ENCODE measurements at regions not wholly inside any gene's neighbourhood (a gene's known extent, or its start where the extent isn't known, plus 50 kb on each side); places are given as distances from the start of the nearest gene placed in this dataset.

GRCh38 chr1:195345149-195345548, 1263.1 kb downstream of the KCNT2 start:
- Mint-ChIP-seq H3K4me3 (no peak overlapping the region), H3K36me3 (no peaks in the 10 kb centered on the region), H3K4me1 (no peaks in the 10 kb centered on the region), H3K27me3 (no peaks in the 10 kb centered on the region), H3K27ac (no peak overlapping the region), H3K9me3 (peaks cover 0 to 4% (median 2%) of the 10 kb centered on the region in 3 donors)

GRCh38 chr1:195337646-195338045, 1270.6 kb downstream of the KCNT2 start:
- H3K4me3 Mint-ChIP-seq = no peak overlapping the region
- H3K27me3 Mint-ChIP-seq = no peaks in the 10 kb centered on the region
- H3K36me3 Mint-ChIP-seq = no peaks in the 10 kb centered on the region
- peaks cover 1 to 6% (median 4%) of the 10 kb centered on the region in 3 donors for H3K9me3 Mint-ChIP-seq
- H3K4me1 Mint-ChIP-seq = no peaks in the 10 kb centered on the region
- H3K27ac Mint-ChIP-seq = no peak overlapping the region

- Mint-ChIP-seq H3K27ac (no peak overlapping the region), H3K4me3 (no peak overlapping the region), H3K4me1 (no peaks in the 10 kb centered on the region), H3K36me3 (no peaks in the 10 kb centered on the region), H3K9me3 (peaks cover 0 to 6% (median 1%) of the 10 kb centered on the region in 3 donors), H3K27me3 (no peaks in the 10 kb centered on the region)
These were observed 1271.4 kb downstream of the KCNT2 start for GRCh38 chr1:195336812-195337211.

GRCh38 chr1:195335541-195335940, 1272.7 kb downstream of the KCNT2 start:
- H3K4me1 Mint-ChIP-seq = no peaks in the 10 kb centered on the region
- peaks cover 0 to 6% (median 1%) of the 10 kb centered on the region in 3 donors for H3K9me3 Mint-ChIP-seq
- no peak overlapping the region for H3K4me3 Mint-ChIP-seq
- no peak overlapping the region for H3K27ac Mint-ChIP-seq
- no peaks in the 10 kb centered on the region for H3K27me3 Mint-ChIP-seq
- H3K36me3 Mint-ChIP-seq = no peaks in the 10 kb centered on the region

- Mint-ChIP-seq H3K4me1 (no peaks in the 10 kb centered on the region), H3K9me3 (peaks cover 0 to 7% (median 1%) of the 10 kb centered on the region in 3 donors), H3K27me3 (no peaks in the 10 kb centered on the region), H3K36me3 (no peaks in the 10 kb centered on the region), H3K4me3 (no peak overlapping the region), H3K27ac (no peak overlapping the region)
These were observed 1276.1 kb downstream of the KCNT2 start for GRCh38 chr1:195332102-195332501.

GRCh38 chr1:195328681-195329080, 1279.6 kb downstream of the KCNT2 start:
- Mint-ChIP-seq H3K4me3 (no peak overlapping the region), H3K4me1 (no peaks in the 10 kb centered on the region), H3K36me3 (no peaks in the 10 kb centered on the region), H3K9me3 (peaks cover 0 to 5% (median 1%) of the 10 kb centered on the region in 3 donors), H3K27me3 (no peaks in the 10 kb centered on the region), H3K27ac (no peak overlapping the region)

GRCh38 chr1:195328102-195328501, 1280.1 kb downstream of the KCNT2 start:
- peaks cover 0 to 4% (median 1%) of the 10 kb centered on the region in 3 donors for H3K9me3 Mint-ChIP-seq
- H3K4me1 Mint-ChIP-seq = no peaks in the 10 kb centered on the region
- H3K27me3 Mint-ChIP-seq = no peaks in the 10 kb centered on the region
- H3K36me3 Mint-ChIP-seq = no peaks in the 10 kb centered on the region
- no peak overlapping the region for H3K4me3 Mint-ChIP-seq
- H3K27ac Mint-ChIP-seq = no peak overlapping the region

- Mint-ChIP-seq H3K27ac (no peak overlapping the region), H3K4me1 (no peaks in the 10 kb centered on the region), H3K9me3 (peaks cover 0 to 4% (median 1%) of the 10 kb centered on the region in 3 donors), H3K36me3 (no peaks in the 10 kb centered on the region), H3K4me3 (no peak overlapping the region), H3K27me3 (no peaks in the 10 kb centered on the region)
These were observed 1280.9 kb downstream of the KCNT2 start for GRCh38 chr1:195327361-195327760.

- Mint-ChIP-seq H3K4me1 (no peaks in the 10 kb centered on the region), H3K27me3 (no peaks in the 10 kb centered on the region), H3K9me3 (peaks cover 0 to 4% (median 1%) of the 10 kb centered on the region in 3 donors), H3K27ac (no peak overlapping the region), H3K36me3 (no peaks in the 10 kb centered on the region), H3K4me3 (no peak overlapping the region)
These were observed 1281.9 kb downstream of the KCNT2 start for GRCh38 chr1:195326325-195326724.

- no peak overlapping the region for H3K4me3 Mint-ChIP-seq
- H3K27ac Mint-ChIP-seq = no peak overlapping the region
- peaks cover 0 to 5% (median 1%) of the 10 kb centered on the region in 3 donors for H3K9me3 Mint-ChIP-seq
These were observed 1283.1 kb downstream of the KCNT2 start for GRCh38 chr1:195325181-195325580.

GRCh38 chr1:195306281-195306680, 1302.0 kb downstream of the KCNT2 start:
- H3K27me3 Mint-ChIP-seq = no peaks in the 10 kb centered on the region
- no peak overlapping the region for H3K4me3 Mint-ChIP-seq
- H3K9me3 Mint-ChIP-seq = peaks cover 0 to 3% (median 1%) of the 10 kb centered on the region in 3 donors
- peaks cover 0 to 1% (median 0%) of the 10 kb centered on the region in 3 donors for H3K4me1 Mint-ChIP-seq
- no peaks in the 10 kb centered on the region for H3K36me3 Mint-ChIP-seq
- no peak overlapping the region for H3K27ac Mint-ChIP-seq

More at GRCh38 chr1:195325181-195325580, 1283.1 kb downstream of the KCNT2 start:
- no peaks in the 10 kb centered on the region for H3K36me3 Mint-ChIP-seq
- H3K27me3 Mint-ChIP-seq = no peaks in the 10 kb centered on the region
- H3K4me1 Mint-ChIP-seq = no peaks in the 10 kb centered on the region

GRCh38 chr1:195294911-195295310, 1313.3 kb downstream of the KCNT2 start:
- Mint-ChIP-seq H3K4me3 (no peak overlapping the region), H3K9me3 (no peaks in the 10 kb centered on the region), H3K27ac (no peak overlapping the region), H3K4me1 (no peaks in the 10 kb centered on the region), H3K36me3 (no peaks in the 10 kb centered on the region), H3K27me3 (no peaks in the 10 kb centered on the region)

GRCh38 chr1:195278644-195279043, 1329.6 kb downstream of the KCNT2 start:
- no peak overlapping the region for H3K4me3 Mint-ChIP-seq
- H3K27ac Mint-ChIP-seq = no peak overlapping the region
- no peaks in the 10 kb centered on the region for H3K27me3 Mint-ChIP-seq
- H3K36me3 Mint-ChIP-seq = no peaks in the 10 kb centered on the region
- no peaks in the 10 kb centered on the region for H3K4me1 Mint-ChIP-seq
- H3K9me3 Mint-ChIP-seq = peaks cover 0 to 4% (median 1%) of the 10 kb centered on the region in 3 donors

GRCh38 chr1:195275710-195276109, 1332.5 kb downstream of the KCNT2 start:
- Mint-ChIP-seq H3K9me3 (peaks cover 0 to 4% (median 2%) of the 10 kb centered on the region in 3 donors), H3K27ac (no peak overlapping the region), H3K4me3 (no peak overlapping the region), H3K4me1 (no peaks in the 10 kb centered on the region), H3K27me3 (no peaks in the 10 kb centered on the region), H3K36me3 (no peaks in the 10 kb centered on the region)

GRCh38 chr1:195251900-195252299, 1356.3 kb downstream of the KCNT2 start:
- H3K4me1 Mint-ChIP-seq = no peaks in the 10 kb centered on the region
- no peaks in the 10 kb centered on the region for H3K27me3 Mint-ChIP-seq
- H3K4me3 Mint-ChIP-seq = no peak overlapping the region
- no peaks in the 10 kb centered on the region for H3K36me3 Mint-ChIP-seq
- peaks cover 0 to 4% (median 3%) of the 10 kb centered on the region in 3 donors for H3K9me3 Mint-ChIP-seq
- no peak overlapping the region for H3K27ac Mint-ChIP-seq

GRCh38 chr1:195243492-195243891, 1364.7 kb downstream of the KCNT2 start:
- Mint-ChIP-seq H3K27me3 (no peaks in the 10 kb centered on the region), H3K4me1 (no peaks in the 10 kb centered on the region), H3K36me3 (no peaks in the 10 kb centered on the region), H3K27ac (no peak overlapping the region), H3K4me3 (no peak overlapping the region), H3K9me3 (peaks cover 0 to 4% (median 3%) of the 10 kb centered on the region in 3 donors)
